NOMO-1 treated with DMSO at 0.1 percent for 48 hours (cell line): ENCODE measurements at regions not wholly inside any gene's neighbourhood (a gene's known extent, or its start where the extent isn't known, plus 50 kb on each side); places are given as distances from the start of the nearest gene placed in this dataset.
"Not testable (repeated sequence)": the region's sequence is repeated elsewhere in the genome, so short reads cannot be mapped to it uniquely, and the experiment has no call there.

Experiments used
- DNase-seq: peaks from one replicate; lab custom pipeline; 2025; ENCODE audit not compliant: unreplicated experiment; lab: John Stamatoyannopoulos, UW

DNA sequence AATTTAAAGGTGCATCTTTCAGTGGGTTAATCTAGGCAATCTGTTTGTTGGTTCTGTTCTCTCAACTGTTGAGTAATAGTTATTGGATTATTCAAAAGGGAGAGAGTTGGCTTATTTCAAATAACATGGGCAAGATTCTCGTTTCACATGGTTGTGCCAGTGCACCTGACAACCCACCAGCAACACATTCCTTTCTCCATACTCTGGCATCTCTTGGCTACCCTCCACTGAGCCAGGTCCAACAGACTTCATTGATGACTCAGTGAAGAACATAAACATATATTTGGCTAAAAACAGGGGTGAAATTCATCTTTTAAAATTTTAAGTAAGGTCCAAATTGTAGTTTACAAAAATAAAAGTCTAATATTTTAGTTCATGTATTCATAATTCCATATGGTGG is 967.2 kb downstream of the RPA4 start:
- no peak for DNase-seq

DNA sequence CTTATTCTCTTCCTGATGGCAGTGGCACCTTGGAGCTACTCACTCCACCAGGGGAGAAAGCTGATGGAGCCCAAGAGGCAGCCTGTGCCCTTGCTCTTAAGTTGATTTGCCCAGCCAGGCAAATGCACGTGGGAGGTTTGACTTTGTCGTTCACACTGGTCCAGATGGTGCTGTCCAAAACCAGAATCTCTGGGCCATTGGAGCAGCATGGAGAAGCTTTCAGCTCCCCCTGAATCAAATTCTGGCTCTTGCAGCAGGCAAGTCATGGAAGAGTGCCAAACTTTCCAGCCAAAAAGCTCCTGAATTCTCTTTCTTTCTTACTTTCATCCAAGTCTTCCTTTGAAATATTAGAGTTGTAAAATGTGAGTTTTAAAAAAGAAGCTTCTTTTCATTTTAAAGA is 970.4 kb downstream of the RPA4 start:
- DNase-seq: no peak

DNA sequence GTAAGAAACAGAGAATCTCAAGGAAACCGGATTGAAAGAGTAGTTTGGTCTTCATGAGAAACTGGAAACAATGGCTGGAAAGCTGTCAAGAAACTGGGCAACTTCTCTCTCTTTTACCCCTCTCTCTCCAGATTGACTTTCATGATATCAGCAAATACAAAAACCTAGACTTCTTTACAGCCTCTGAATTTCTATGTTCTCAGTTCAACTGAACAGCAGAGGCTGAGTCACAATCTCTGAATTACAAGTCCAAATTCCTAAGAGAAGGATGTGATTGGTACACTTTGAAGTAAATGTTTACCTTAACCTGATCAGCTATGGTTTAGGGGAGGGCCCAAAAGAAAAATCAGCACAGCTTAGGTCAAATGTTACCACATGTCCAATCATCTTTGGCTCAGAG is 974.9 kb downstream of the RPA4 start:
- DNase-seq: no peak

DNA sequence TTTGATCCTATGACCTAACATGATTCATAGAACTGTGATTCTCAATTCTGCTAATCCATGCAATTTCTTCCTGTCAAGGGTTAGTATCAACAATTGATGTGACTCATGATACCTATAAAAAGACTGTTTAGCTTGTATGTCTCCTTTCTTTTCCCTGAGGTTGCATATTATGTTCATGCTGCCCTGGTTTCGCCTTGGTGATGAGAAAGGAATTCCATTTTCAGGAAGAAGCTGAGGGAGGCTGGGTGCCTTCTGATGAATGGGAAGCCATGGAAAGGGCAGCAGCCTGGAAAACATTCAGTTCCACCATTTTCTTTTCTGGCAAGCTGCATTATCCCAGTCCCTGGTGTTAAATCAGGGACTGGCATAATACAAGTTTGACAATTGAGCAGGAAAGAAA is 976.5 kb downstream of the RPA4 start:
- DNase-seq: no peak

DNA sequence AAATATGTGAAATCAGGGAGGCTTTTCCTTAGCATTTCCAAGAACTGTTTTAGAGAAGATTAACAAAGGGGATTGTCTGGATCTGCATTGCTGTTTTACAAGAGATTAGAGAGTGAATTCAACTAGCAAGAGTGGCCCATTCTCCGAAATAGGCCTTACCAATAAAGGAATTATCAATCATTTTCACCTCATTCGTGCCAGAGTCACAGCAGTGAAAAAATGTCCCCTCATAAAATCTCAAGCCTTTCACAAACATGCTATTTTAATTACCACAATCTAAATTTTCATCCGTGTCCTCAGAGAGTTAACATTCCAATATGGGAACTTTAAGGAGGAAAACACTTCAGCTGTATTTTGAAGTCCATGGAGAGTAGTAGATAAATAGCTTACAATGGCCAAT is 979.6 kb downstream of the RPA4 start:
- DNase-seq: no peak

DNA sequence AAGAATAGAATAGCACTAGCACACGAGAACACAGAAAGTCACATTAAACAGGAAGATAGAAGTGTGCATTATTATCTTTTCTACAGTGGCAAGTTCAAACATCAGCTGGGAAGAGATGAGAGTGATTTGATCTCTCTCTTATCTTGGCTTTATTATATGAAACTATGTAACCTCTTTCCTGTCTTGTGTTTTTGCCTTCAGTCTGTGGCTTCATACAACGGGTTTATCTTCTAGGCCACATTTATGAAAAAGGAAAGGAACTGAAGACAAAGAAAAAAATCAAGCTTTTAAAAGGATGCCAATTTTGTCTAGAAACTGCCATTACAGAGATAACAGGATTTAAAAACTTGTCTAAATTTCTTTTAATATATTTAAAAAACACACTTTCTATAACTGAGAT is 983.6 kb downstream of the RPA4 start:
- no peak for DNase-seq

DNA sequence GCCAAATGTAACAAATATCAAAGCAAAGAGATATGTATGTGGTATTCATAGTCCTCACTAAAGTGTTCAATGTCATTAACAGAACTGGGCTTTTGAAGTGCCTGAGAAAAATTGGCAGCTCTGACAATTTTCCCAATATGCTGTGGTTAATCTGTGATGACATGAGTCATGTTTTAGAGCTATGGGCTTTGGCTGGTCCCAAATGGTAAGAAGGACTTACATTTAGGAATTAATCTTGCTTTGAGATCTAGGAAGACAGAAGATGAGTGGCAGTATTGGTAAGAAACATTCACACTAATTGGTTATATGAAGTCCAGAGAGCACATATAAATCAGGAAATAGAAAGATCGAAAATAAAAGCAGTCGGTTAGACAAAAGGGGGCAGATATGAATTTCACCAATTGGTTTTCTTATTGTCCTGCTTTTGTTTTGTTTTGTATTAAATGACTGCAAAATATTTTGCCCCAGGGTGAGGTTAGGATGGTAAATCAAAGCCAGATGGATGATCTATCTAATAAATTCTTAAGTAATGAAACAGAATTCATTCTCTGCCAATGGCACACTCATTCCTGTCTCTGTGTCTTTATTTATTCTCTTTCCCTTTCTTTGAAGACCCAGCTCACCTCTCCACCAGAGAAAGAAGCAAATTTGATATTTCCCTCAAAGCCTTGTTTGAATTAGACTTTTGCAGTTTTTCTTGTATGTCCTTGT is 993.1 kb downstream of the RPA4 start:
- DNase-seq: no peak

DNA sequence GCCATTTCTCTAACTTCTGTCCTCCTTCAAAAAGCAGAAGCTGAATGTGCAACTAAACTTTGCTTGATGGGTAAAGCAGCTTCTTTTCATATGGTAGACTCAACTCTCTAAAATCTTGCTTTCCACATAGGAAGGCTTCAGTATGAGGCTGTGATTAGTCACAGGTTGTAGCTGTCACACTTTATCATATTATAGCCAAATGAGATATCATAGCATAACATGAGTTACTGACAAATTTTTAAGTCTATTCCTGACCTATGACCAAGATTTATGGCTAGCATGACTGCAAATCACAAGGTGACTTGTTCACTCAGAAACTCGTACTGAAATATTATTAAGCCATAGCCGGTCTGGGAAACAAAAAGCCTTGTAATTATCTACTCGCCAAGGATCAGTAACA is 998.6 kb downstream of the RPA4 start:
- peak; percentile 34 for DNase-seq

DNA sequence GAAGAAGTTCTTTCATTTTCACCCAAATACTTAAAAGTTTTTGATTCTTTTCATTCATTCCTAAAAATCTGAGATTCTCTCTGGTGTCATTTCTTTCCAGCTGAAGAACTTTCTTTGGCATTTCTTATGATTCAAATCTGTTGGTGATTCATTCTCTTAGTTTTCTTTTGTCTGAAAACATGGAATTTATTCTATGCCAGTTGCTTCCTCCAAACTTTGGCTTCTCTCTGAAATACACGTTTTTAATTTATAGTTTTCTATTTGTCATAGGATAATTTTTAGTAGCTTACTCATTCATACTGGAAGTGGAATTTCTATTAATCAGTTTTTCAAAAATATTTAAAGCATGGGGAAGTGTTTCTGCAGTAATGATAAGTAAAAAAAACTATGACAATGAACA is 1012.0 kb downstream of the RPA4 start:
- no peak for DNase-seq

DNA sequence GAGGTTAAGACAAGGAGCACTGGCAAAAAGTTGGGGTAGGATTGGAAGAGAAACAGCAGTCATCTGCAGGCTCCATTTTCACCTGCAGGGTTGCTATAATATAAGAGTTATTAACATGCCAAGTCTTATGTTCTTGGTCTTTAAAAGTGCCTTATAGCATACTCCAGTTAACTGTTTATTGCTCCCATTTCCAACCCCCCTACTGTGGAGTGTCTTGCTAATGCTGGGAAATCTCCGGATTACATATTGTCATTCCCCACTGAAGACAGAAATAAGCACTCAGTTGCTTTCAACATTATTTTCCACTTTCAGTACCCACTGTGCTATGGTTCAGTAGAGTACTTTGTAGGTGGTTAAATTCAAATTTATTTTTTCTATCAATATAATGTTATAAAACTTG is 1014.3 kb downstream of the RPA4 start:
- no peak for DNase-seq

DNA sequence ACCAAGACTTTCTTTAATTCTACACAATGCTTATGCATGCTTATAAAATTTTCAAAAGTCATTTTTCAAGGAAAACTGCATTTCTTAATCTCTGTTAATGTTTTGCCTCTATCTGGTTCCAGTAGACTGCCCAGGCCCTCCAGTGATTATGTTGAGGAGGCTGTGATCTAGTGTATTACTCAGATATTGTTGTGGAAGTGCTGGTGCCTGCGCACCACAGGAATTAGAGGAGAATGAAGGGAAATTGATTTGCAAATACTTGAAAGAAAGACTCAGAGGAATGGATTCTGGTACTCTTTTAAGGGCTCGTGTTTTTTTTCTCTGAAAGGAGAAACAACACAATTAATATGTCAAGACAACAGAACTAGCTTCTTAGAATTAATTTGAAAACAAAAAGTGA is 1015.1 kb downstream of the RPA4 start:
- DNase-seq: no peak

DNA sequence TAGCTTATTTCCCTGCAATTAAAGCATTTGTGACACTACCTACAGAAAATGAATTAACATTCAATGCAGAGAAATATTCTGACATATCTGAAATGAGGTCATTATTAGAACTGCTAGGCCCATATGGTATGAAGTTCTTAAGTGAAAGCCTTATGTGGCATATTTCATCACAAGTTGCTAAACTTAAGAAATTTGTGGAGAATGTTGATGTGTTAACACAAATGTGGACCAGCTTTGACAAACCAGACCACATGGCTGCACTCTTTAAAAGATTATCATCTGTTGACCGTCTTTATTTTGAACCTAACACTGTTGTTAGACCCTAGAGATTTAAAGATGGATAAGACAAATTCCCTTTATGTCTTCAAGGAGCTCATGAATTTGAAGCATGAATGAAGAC is 1024.1 kb downstream of the RPA4 start:
- peak; percentile 21 for DNase-seq

DNA sequence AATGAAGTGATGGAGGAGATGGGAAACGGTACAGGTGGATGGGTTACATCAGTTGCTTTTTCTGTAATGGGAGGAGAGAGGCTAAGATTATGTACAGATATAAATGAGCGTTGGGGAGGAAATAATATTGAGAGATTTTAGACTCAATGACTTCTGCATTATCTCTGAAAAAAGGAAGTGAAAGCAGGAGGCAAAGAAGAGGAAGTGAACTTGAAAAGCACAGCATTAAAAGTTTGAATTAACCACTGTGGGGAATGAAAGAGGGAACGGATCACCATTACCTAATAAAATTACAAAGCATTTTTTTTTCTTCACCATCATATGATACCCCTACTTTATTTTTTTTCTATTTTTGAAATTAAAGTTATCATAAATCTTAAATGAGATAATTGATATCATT is 1025.5 kb downstream of the RPA4 start:
- DNase-seq: peak; percentile 93

DNA sequence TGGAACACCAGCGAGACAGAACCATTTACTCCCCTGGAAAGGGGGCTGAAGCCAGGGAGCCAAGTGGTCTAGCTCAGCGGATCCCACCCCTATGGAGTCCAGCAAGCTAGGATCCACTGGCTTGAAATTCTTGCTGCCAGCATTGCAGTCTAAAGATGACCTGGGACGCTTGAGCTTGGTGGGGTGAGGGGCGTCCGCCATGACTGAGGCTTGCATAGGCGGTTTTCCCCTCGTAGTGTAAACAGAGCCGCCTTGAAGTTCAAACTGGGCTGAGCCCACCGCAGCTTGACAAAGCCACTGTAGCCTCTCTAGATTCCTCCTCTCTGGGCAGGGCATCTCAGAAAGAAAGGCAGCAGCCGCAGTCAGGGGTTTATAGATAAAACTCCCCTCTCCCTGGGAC is 1031.7 kb downstream of the RPA4 start:
- DNase-seq: not testable (repeated sequence)

DNA sequence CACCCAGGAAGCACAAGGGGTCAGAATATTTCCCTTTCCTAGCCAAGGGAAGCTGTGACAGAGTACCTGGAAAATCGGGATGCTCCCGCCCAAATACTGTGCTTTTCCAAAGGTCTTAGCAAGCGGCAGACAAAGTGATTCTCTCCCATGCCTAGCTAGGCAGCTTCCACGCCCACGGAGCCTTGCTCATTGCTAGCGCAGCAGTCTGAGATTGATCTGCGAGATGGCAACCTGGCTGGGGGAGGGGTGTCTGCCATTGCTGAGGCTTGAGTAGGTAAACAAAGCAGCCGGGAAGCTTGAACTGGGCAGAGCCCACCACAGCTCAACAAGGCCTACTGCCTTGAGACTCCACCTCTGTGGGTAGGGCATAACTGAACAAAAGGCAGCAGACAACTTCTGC is 1037.5 kb downstream of the RPA4 start:
- DNase-seq: not testable (repeated sequence)

DNA sequence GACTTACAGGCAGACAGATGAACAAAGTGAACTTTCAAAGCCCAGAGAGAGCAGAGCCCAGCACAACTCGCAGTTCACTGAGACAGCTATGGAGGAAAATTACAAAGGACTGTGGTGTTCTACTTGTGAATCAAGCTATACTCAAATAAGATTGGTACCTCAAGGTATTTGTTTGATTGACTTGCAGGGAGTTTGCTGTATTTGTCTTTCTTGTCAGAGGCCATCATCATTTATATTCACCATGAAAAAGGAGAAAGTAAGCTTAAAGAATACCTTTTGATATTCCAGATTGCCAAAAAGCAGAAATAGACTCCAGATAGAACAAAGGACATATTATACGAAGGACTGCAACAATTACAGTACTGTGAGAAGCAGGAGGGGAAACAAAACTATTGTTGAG is 1047.9 kb downstream of the RPA4 start:
- DNase-seq: no peak

DNA sequence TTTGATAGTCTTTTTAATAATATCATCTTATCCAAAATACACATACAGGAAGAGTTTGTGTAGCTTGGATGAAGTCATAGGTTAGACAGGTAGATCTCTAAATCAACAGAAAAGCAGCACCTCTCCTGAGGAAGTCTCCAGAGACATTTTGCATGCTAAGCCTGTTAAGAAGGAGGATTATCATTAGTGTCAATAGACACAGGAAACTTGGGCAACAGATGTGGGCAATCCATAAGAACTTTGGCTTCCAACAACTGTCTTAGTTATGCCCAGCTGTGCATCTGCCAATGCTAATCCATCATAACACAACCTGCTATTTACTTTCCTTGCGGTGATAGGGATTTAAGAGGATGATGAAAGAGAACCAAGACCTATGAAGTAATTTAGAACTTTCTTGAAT is 1052.6 kb downstream of the RPA4 start:
- no peak for DNase-seq

DNA sequence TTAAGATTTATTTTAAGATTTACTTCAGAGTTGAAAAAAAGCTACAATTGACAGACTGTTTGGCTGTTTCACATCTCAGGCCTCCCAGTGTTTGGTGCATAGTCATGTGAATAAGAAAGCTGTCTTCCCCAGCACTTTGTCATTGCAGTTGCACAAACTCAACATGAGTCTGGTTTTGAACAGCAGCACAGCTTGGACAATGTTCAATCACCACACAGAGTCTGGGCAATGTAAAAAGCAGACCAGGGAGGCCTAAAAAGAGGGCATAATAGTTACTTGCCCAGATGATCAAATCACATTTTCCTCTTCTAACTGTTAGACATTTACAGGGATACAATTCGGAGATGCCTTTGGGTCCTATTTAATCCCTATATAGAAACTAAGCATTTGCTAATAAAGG is 1055.0 kb downstream of the RPA4 start:
- no peak for DNase-seq

DNA sequence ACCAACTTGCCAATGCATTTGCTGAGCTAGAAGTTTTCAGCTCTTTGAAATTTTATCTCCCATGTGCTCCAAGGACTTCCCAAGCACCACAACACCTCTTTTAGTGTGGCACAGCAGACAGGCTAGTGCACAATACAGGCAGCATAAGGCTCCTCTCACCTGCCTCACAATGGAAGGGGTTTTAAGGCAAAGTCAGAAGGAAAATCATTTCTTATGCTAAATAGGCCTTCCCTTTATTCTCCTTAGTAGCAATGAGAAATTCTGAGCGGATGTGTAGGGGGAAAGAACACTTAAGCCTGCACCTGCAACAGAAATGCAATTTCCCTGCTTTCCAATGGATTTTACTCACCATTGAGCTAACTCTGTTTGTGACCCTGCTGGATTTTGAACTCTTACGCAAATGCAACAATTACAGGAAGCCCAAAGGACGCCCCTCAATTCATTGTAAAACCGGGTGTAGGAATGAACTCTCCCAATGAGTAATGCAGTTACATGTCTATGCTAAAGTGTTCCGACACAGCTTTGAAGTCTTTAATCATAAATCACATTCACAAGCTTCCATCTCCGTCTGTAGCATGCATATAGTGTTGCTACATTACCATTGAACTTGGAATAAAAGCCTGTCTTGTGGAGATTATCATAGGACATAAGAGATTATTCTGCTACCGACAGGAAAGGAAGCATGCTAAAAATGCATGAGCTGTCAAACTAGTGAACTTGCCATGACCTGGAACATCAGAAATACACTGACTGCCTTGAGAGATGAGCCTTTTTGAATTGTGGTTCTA is 1084.9 kb downstream of the RPA4 start:
- no peak for DNase-seq

DNA sequence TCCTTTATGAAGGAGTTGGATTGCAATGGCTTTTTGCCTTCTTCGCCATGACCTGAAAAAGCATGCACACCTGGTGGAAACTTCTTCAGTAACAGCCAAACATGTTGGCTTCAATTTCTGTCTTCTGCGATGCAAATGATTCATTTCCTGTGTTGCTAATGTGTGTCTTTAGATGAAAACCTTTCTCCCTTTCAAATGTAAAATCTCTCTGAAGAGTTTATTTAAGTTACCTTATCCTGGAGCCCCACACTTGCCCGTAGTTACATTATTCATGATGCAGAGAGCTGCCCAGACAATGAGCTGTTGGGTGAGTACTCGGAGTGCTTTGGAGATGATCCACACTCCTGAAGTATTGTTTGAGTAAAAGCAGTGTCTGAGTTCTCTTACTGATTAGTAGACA is 1100.9 kb downstream of the RPA4 start:
- no peak for DNase-seq

DNA sequence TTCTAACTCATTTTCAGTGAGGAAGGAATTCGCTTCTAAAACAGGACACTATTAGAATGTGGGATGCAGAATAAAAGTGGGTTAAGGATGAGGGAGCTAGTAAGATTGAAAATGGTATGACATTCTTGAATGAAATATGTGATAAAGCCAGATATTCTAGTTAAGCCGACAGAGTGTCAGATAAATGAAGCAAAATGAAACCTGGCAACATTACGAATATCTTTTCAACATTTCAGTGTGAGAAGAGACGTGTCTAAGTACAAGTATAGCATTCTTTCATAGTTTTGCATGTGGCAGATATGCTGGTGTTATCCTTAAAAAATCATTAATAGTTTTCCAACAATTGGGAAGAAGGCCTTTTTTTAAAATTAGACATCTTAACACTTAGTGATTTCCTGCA is 1101.4 kb downstream of the RPA4 start:
- DNase-seq: no peak

DNA sequence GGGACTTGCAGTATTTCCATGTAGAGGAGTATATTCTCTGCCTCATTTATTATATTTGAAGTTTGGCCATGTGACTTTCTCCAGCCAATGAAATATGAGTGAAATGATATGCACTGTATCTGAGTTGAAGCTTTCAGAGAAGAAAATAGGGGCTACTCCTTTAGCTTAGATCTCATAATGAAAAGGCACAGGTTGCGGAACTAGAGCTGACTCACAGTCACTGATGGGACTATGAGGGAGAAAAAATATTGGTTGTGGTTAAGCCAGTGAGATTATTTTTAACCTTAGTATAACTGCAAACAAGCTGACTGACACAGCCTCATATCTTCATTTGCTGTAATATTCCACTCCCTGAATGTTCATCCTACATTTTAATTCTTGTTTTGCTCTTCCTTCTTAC is 1104.3 kb downstream of the RPA4 start:
- peak; percentile 74 for DNase-seq

DNA sequence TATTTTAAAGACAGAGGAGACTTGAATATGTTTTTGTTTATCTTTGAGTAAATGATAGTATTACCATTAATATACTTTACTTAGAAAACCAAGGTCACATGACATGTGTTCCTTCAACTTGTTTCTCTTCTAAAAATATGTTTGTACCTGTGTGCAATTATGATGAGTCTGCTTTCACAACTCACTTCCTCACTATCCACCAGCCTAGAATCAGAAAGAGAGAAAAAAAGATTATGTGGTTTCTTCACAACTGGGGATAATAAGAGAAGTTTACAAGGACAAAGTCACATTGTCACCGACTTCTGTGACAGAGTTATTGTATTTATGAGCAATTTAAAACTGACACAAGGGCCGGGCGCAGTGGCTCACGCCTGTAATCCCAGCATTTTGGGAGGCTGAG is 1112.1 kb downstream of the RPA4 start:
- peak; percentile 61 for DNase-seq
